ENCODE measurements at regions not wholly inside any gene's neighbourhood (a gene's known extent, or its start where the extent isn't known, plus 50 kb on each side); places are given as distances from the start of the nearest gene placed in this dataset.

DNA sequence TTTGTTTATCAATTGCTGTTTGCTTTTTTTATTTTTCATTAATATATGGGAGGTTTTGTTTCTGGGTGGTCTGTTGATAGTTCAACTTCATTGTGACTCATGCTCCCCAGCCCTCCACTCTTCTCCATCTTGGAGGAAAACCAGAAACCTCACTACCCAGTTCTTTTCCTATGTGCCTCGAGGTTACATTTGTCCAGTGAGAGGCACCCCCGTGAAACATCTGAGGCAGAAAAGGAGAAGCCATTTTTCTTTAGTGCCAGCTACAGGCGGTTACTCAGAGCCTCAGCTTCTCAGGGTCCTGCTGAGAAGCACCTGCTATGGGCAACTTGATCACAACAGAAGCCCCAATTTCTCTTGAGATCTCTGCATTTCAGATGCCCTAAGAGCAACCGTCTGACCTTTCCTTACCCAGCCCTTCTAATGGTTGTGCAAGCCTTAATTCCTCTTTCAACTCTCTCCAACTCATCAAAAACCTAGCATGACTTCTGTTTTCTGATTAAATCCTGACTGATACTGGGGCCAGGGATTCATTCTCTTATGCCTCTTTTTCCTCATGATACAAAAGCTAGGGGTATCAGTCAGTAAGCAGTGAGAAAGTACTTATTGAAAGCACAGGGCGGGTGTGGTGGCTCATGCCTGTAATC is 144.6 kb downstream of the ELOVL4 start:
- DNase-seq (no peak), ATAC-seq (no peak)
- TF ChIP-seq POLR2A (IDR thresholded peaks at IDR 0.05) (no peak), CTCF (IDR thresholded peaks at IDR 0.05 in 4 of 5, conservative IDR thresholded peaks at IDR 0.05 in 1 of 5) (no peak)
- H3K4me1 ChIP-seq, result no peaks in the 10 kb centered on the region
- in situ Hi-C loops (cut with MboI; ENCODE audit: low sequenced_read_pairs in 4 of 4), result no loop called here
- no peaks in the 10 kb centered on the region for H3K36me3 ChIP-seq
- H3K27me3 ChIP-seq, result no peaks in the 10 kb centered on the region
- no peak overlapping the region for H3K4me3 ChIP-seq
- no peak overlapping the region for H3K27ac ChIP-seq
- H3K9me3 ChIP-seq, result no peaks in the 10 kb centered on the region
- intact Hi-C loops (cut with DNase I; ENCODE audit: low total_unique reads), result no loop called here

GRCh38 chr6:79801362-79801761 is 146.0 kb downstream of the ELOVL4 start:
- no peak for TF ChIP-seq CTCF (IDR thresholded peaks at IDR 0.05 in 4 of 5, conservative IDR thresholded peaks at IDR 0.05 in 1 of 5)
- TF ChIP-seq POLR2A (IDR thresholded peaks at IDR 0.05), result no peak

DNA sequence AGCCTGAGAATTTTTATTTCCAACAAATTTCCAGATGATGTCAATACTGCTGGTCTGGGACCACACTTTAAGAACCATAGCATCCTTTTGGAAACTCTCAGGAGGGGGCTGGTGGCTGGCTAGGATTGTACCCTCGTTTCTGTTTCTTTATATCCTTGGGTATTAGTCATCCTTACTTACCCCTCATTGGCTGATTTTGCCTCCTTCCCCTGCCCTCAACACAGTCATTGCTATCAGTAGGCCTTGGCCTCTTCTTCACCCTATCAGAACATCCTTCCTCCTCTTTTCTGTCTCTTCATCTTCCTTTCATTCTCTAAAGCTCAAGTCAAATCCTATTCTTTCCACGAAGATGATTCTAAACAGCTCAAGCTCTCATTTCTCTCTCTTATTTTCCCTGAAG is 148.5 kb downstream of the ELOVL4 start:
- no peak overlapping the region for H3K4me3 ChIP-seq
- intact Hi-C loops (cut with DNase I; ENCODE audit: low total_unique reads), result no loop called here
- DNase-seq (no peak), ATAC-seq (no peak)
- TF ChIP-seq POLR2A (IDR thresholded peaks at IDR 0.05) (no peak), CTCF (IDR thresholded peaks at IDR 0.05 in 4 of 5, conservative IDR thresholded peaks at IDR 0.05 in 1 of 5) (no peak)
- H3K4me1 ChIP-seq, result no peaks in the 10 kb centered on the region
- in situ Hi-C loops (cut with MboI; ENCODE audit: low sequenced_read_pairs in 4 of 4), result no loop called here
- no peak overlapping the region for H3K27ac ChIP-seq
- no peaks in the 10 kb centered on the region for H3K36me3 ChIP-seq
- no peaks in the 10 kb centered on the region for H3K27me3 ChIP-seq
- no peaks in the 10 kb centered on the region for H3K9me3 ChIP-seq

More at GRCh38 chr6:79801362-79801761, 146.0 kb downstream of the ELOVL4 start:
- Histone ChIP-seq H3K27ac (no peak overlapping the region), H3K36me3 (no peaks in the 10 kb centered on the region), H3K4me1 (no peaks in the 10 kb centered on the region), H3K9me3 (no peaks in the 10 kb centered on the region), H3K4me3 (no peak overlapping the region), H3K27me3 (no peaks in the 10 kb centered on the region)
- DNase-seq (no peak), ATAC-seq (no peak)
- in situ Hi-C loops (cut with MboI; ENCODE audit: low sequenced_read_pairs in 4 of 4) (no loop called here), intact Hi-C loops (cut with DNase I; ENCODE audit: low total_unique reads) (no loop called here)

- Histone ChIP-seq H3K4me1 (no peaks in the 10 kb centered on the region), H3K36me3 (no peaks in the 10 kb centered on the region), H3K27ac (no peak overlapping the region), H3K4me3 (no peak overlapping the region), H3K27me3 (no peaks in the 10 kb centered on the region), H3K9me3 (no peaks in the 10 kb centered on the region)
- TF ChIP-seq POLR2A (IDR thresholded peaks at IDR 0.05) (no peak), CTCF (IDR thresholded peaks at IDR 0.05 in 4 of 5, conservative IDR thresholded peaks at IDR 0.05 in 1 of 5) (no peak)
- in situ Hi-C loops (cut with MboI; ENCODE audit: low sequenced_read_pairs in 4 of 4), result no loop called here
- intact Hi-C loops (cut with DNase I; ENCODE audit: low total_unique reads), result no loop called here
- DNase-seq (no peak), ATAC-seq (no peak)
These were observed 149.4 kb downstream of the ELOVL4 start for GRCh38 chr6:79797912-79798311.

All from gastrocnemius medialis (tissue), 4 donors.